Thyroid gland (tissue), 4 donors: ENCODE measurements at regions not wholly inside any gene's neighbourhood (a gene's known extent, or its start where the extent isn't known, plus 50 kb on each side); places are given as distances from the start of the nearest gene placed in this dataset.

Experiments used
- POLR2A ChIP-seq, 2 donors: fragments of 450-650 bp; IDR thresholded peaks; one replicate each; pipeline ENCODE4 v1.6.1; 2017; ENCODE audit warnings: antibody characterized with exemption in 2 of 2, mild to moderate bottlenecking in 2 of 2, moderate library complexity in 1 of 2
- TF ChIP-seq, protein P1 (sequence below), 6 experiments: fragments of 200-600 bp in 3 of 6; fragments of 450-650 bp in 3 of 6; sonication (generic) in 3 of 6; IDR thresholded peaks; one replicate each; pipeline ENCODE4 v1.5.1; 2016 to 2019; ENCODE audit warnings: antibody characterized with exemption in 6 of 6, mild to moderate bottlenecking in 2 of 6, inconsistent platforms in 1 of 6, moderate library complexity in 1 of 6

DNA sequence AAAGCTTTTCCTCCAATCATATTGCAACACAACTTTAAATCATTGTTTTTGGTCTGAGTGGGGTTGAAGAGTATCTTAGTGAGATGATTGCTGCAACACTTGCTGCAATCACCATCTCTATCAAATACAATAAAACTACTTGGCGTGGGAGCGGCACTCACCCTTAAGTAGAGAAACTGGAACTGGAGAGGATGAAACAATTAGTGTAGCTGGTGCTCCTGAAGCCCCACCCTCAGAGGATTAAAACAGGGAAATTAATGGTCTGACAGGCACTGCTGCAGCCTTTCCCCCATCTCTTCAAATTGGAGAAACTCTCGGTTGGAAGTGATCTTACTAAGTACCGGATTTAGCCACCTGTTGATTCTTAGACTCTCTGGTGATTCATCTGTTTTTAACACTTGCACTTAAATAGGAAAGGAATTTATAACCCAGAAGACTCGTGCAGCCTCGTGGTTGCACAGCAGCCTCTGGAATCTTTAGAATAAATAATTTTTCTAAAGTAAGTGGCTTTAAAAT lies 80.5 kb upstream of the KIF26B start:
- TF ChIP-seq POLR2A (IDR thresholded peaks at IDR 0.05), result no peak
- TF ChIP-seq, protein P1, sequence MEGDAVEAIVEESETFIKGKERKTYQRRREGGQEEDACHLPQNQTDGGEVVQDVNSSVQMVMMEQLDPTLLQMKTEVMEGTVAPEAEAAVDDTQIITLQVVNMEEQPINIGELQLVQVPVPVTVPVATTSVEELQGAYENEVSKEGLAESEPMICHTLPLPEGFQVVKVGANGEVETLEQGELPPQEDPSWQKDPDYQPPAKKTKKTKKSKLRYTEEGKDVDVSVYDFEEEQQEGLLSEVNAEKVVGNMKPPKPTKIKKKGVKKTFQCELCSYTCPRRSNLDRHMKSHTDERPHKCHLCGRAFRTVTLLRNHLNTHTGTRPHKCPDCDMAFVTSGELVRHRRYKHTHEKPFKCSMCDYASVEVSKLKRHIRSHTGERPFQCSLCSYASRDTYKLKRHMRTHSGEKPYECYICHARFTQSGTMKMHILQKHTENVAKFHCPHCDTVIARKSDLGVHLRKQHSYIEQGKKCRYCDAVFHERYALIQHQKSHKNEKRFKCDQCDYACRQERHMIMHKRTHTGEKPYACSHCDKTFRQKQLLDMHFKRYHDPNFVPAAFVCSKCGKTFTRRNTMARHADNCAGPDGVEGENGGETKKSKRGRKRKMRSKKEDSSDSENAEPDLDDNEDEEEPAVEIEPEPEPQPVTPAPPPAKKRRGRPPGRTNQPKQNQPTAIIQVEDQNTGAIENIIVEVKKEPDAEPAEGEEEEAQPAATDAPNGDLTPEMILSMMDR (IDR thresholded peaks at IDR 0.05), result no peak
